HG02840 (cell line): ENCODE measurements at regions not wholly inside any gene's neighbourhood (a gene's known extent, or its start where the extent isn't known, plus 50 kb on each side); places are given as distances from the start of the nearest gene placed in this dataset.
"Not testable (repeated sequence)": the region's sequence is repeated elsewhere in the genome, so short reads cannot be mapped to it uniquely, and the experiment has no call there.

Experiments used
- ATAC-seq: cut with Tn5 transposase; IDR thresholded peaks from one replicate; pipeline ENCODE4 v1.9.1; 2021; ENCODE audit warnings: mild to moderate bottlenecking, moderate library complexity, moderate number of reproducible peaks; ENCODE audit not compliant: unreplicated experiment, low FRiP score

GRCh38 chr14:89056394-89056793 lies 231.9 kb downstream of the TTC8 start:
- ATAC-seq = no peak

GRCh38 chr14:89058697-89059096 lies 234.2 kb downstream of the TTC8 start:
- no peak for ATAC-seq

GRCh38 chr14:89060191-89060590 lies 235.7 kb downstream of the TTC8 start:
- ATAC-seq = no peak

DNA sequence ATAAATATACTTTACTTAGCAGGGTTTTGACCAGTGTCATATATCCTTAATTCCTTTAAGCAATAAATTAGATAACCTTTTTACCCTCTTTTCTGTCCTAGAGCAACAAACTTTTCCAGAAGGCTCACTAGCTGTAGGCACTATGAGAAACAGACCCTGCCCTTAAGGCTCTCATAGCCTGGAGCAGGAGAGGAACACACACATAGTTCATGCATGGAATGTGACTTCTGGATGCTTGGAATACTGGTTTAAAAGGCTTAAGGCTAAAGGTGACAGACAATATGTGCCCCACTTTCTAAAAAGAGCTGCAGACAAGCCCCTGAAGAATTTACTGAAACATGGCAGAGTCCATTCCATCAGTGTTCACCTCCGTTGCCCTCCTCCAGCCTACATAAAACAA lies 237.2 kb downstream of the TTC8 start:
- ATAC-seq = no peak

- ATAC-seq = no peak
Measured at GRCh38 chr14:89065879-89066278, 241.4 kb downstream of the TTC8 start.

GRCh38 chr14:89067293-89067972 lies 243.0 kb downstream of the TTC8 start:
- no peak for ATAC-seq

- ATAC-seq = no peak
Measured at GRCh38 chr14:89078021-89078795, 253.8 kb downstream of the TTC8 start.

GRCh38 chr14:89085231-89085731 lies 260.8 kb downstream of the TTC8 start:
- ATAC-seq = no peak

GRCh38 chr14:89085737-89086382 lies 261.4 kb downstream of the TTC8 start:
- no peak for ATAC-seq

- no peak for ATAC-seq
Measured at GRCh38 chr14:89088530-89088929, 264.1 kb downstream of the TTC8 start.

DNA sequence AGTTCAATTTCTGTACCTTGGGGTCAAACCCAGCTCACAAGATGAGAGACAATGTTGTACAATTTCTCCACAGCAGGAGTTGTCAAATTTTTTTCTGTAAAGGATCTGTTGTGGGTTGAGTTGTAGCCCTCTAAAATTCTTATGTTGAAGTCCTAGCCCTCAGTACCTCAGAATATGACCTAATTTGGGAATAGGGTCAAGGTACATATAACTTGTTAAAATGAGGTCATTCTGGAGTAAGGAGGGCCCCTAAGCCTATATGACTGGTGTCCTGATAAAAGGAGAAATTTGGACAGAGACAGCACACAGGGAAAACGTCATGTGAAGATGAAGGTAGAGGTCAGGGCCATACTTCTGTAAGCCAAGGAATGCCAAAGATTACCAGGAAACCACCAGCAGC lies 264.9 kb downstream of the TTC8 start:
- no peak for ATAC-seq

- no peak for ATAC-seq
Measured at GRCh38 chr14:89091781-89092180, 267.3 kb downstream of the TTC8 start.

DNA sequence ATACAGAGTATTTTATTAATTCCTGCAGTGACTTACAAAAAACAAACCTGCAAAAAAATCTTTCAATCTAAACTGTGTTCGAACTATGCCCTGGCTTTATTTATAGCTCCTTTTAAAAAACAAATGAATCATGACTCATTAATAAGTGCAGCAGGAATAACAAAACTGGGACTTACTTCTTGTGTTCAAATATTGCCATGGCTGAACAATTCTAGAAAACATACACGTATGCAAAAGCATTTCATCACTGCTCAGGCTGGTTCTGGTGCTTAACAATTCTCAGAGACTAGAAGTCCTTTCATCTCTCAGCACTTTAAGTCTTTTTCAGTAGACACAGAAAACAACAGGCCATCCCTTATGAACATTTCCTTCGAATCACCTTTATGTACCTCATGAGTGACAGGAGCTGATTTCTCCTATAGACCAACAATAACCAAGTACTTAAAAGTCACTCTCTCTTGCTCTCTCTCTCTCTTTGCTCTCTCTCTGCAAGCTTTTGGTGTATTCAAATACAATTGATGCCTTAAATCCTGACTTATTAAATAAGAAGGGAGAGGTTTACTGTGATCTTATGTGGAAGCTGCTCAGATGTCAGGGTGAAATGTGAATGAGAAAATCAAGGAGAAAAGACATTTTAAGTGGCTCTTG lies 268.8 kb downstream of the TTC8 start:
- no peak for ATAC-seq

DNA sequence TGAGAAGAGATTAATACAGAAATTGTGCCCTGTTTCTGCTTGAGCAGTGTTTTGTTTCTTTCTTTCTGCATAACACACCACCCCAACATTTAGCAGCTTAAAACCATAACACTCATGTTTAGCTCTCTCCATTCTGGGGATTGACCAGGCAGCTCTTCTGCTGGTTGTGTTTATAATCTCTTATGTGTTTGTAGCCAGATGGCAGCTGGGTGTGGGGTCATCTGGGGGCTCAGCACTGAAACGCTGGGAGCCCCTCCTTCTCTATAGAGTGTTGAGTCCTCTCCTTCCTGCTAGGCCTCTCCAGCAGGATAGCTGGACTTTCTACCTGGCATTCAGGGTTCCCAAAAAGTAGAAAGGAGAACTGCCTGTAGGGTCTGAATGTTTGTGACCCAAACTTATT lies 270.6 kb downstream of the TTC8 start:
- ATAC-seq = no peak

DNA sequence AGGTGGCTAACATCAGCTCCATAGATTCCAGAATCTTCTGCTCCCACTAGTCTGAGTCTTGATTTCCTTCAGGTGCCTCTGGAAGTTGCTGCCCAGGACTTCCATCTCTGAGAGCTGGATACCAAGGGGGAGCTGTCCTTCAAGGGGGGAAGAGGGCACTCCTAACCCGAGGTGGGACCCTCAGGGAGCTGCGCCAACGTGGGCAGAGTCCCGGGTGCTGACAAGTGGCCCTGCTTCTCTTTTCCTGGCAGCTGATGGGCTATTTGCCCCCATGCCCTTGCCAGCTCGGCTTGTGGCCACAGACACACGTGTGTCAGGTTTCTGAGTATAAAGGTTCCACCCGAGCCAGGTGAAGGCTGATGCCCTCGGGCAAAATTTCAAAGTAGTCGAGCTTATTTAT lies 272.5 kb downstream of the TTC8 start:
- ATAC-seq = no peak

DNA sequence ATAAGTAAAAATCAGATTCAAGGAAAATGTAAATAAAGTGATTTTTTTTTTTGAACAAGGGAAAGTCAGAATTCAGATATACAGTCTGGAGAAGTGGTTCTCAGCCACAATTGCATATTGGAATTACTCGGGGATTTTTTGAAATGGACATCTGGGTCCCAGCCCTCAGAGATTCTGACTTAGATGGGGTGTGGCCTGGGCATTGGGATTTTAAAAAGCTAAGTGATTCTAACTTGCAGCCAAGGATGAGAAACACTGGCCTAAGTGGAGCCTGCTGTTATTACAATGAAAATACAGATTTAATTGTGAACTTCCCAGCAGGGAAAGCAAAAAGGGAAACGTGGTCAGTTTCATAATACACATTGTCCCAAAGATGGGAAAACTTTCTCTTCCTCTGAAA lies 273.8 kb downstream of the TTC8 start:
- ATAC-seq = no peak

DNA sequence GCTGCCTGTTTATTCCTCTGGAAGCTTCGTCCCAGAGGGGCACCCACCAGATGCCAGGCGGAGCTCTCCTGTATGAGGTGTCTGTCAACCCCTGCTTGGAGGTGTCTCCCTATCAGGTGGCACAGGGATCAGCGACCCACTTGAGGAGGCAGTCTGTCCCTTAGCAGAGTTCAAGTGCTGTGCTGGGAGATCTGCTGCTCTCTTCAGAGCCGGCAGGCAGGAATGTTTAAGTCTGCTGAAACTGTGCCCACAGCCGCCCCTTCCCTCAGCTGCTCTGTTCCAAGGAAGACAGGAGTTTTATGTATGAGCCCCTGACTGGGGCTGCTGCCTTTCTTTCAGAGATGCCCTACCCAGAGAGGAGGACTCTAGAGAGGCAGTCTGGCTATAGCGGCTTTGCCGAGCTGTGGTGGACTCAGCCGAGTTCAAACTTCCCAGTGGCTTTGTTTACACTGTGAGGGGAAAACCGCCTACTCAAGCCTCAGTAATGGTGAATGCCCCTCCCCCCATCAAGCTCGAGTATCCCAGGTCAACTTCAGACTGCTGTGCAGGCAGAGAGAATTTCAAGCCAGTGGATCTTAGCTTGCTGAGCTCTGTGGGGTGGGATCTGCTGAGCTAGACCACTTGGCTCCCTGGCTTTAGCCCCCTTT lies 279.8 kb downstream of the TTC8 start:
- not testable (repeated sequence) for ATAC-seq

GRCh38 chr14:89104861-89105260 lies 280.4 kb downstream of the TTC8 start:
- not testable (repeated sequence) for ATAC-seq
